DOHH2 (cell line): ENCODE measurements at regions not wholly inside any gene's neighbourhood (a gene's known extent, or its start where the extent isn't known, plus 50 kb on each side); places are given as distances from the start of the nearest gene placed in this dataset.

Experiments used
- EZH2phosphoT487 ChIP-seq: fragments of 200-600 bp; sonication (generic); IDR thresholded peaks from 2 replicates; pipeline ENCODE4 v1.6.1; 2017; ENCODE audit warnings: borderline replicate concordance, mild to moderate bottlenecking, antibody characterized with exemption, low read length, moderate library complexity, mixed read lengths
- TF ChIP-seq, protein P1 (sequence below): fragments of 200-600 bp; sonication (generic); IDR thresholded peaks from one replicate; pipeline ENCODE4 v1.5.1; 2014; ENCODE audit warnings: antibody characterized with exemption, mild to moderate bottlenecking, low read depth, low read length; ENCODE audit not compliant: poor library complexity, severe bottlenecking

DNA sequence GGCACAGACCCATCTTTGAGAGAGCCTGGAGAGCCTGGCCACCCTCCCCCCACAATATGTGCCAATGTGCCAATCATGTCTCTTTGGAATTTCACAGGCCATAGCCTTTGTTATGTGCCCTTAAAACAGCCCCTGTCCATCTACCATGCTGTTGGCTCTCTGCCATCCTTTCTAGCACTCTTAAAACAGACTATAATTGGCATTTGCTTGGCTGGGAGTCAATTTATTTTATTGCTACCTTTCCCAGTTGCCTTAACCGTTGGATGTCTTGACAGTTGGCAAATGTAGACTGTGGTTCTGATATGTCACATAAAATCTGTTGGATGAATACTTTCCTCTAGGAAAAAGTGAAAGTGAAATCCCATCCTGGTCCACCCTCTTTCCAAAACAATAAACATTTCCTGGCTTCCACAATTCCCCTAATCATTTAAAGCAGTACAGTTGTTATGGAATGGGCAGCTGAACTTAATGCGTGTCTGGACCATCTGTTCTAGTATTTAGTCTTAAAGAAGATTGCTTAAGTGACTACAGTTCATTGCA lies 394.0 kb downstream of the KCNJ2 start:
- no peak for TF ChIP-seq EZH2phosphoT487
- TF ChIP-seq, protein P1, sequence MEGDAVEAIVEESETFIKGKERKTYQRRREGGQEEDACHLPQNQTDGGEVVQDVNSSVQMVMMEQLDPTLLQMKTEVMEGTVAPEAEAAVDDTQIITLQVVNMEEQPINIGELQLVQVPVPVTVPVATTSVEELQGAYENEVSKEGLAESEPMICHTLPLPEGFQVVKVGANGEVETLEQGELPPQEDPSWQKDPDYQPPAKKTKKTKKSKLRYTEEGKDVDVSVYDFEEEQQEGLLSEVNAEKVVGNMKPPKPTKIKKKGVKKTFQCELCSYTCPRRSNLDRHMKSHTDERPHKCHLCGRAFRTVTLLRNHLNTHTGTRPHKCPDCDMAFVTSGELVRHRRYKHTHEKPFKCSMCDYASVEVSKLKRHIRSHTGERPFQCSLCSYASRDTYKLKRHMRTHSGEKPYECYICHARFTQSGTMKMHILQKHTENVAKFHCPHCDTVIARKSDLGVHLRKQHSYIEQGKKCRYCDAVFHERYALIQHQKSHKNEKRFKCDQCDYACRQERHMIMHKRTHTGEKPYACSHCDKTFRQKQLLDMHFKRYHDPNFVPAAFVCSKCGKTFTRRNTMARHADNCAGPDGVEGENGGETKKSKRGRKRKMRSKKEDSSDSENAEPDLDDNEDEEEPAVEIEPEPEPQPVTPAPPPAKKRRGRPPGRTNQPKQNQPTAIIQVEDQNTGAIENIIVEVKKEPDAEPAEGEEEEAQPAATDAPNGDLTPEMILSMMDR, result no peak
